ENCODE measurements at regions not wholly inside any gene's neighbourhood (a gene's known extent, or its start where the extent isn't known, plus 50 kb on each side); places are given as distances from the start of the nearest gene placed in this dataset.

- no peak for TF ChIP-seq CTCF (IDR thresholded peaks at IDR 0.05; ENCODE audit: low read depth, low read length, poor library complexity, severe bottlenecking)
- TF ChIP-seq EZH2phosphoT487 (IDR thresholded peaks at IDR 0.05; ENCODE audit: borderline replicate concordance, low read length) = no peak
These were observed 68.1 kb downstream of the ACTL7B start for GRCh38 chr9:108787690-108788048.
